ENCODE measurements at regions not wholly inside any gene's neighbourhood (a gene's known extent, or its start where the extent isn't known, plus 50 kb on each side); places are given as distances from the start of the nearest gene placed in this dataset.

GRCh38 chr11:116613206-116613875 is 159.4 kb downstream of the BUD13 start:
- no peak for TF ChIP-seq CTCF (IDR thresholded peaks at IDR 0.05)
- no peak for TF ChIP-seq EP300 (IDR thresholded peaks at IDR 0.05)
- no peak for TF ChIP-seq POLR2AphosphoS5 (IDR thresholded peaks at IDR 0.05)
- no peak for TF ChIP-seq POLR2A (IDR thresholded peaks at IDR 0.05)
